Retinal pigment epithelial cell (primary cell): ENCODE measurements at regions not wholly inside any gene's neighbourhood (a gene's known extent, or its start where the extent isn't known, plus 50 kb on each side); places are given as distances from the start of the nearest gene placed in this dataset.

Source experiments
- DNase-seq: peaks from one replicate; pipeline ENCODE4 v3.0.0-alpha.2; 2010; ENCODE audit warnings: low read depth
- H3K4me3 ChIP-seq: 2 replicates; pipeline ENCODE4 v1.5.1; 2011; ENCODE audit warnings: mild to moderate bottlenecking, low read length, control low read depth, moderate library complexity
- TF ChIP-seq, protein P1 (sequence below): conservative IDR thresholded peaks from 2 replicates; pipeline ENCODE4 v1.5.1; 2011; ENCODE audit warnings: low read depth, low read length, control low read depth, inconsistent platforms

DNA sequence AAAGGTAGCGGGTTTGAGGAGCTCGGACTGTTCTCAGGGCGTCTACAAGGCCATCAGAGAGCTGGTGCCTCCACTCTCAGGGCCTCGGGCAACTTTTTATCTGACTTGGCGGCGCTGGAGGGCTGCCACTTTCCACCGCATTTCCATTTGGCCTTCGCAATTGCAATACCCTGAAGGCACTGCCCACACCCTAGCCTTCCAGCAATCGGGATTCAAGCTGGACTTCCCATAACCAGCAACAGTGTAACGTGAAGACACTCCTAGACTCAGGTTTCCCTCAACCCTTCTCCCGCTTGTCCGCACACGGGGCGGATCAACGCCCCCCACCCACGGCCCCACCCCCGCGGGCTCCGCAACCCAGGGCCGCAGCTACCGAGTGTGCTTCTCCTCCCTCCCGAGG lies 50.2 kb upstream of the BCOR start:
- no peak for DNase-seq
- H3K4me3 ChIP-seq = no peak overlapping the region

More for the DNA sequence above, 50.2 kb upstream of the BCOR start:
- TF ChIP-seq, protein P1, sequence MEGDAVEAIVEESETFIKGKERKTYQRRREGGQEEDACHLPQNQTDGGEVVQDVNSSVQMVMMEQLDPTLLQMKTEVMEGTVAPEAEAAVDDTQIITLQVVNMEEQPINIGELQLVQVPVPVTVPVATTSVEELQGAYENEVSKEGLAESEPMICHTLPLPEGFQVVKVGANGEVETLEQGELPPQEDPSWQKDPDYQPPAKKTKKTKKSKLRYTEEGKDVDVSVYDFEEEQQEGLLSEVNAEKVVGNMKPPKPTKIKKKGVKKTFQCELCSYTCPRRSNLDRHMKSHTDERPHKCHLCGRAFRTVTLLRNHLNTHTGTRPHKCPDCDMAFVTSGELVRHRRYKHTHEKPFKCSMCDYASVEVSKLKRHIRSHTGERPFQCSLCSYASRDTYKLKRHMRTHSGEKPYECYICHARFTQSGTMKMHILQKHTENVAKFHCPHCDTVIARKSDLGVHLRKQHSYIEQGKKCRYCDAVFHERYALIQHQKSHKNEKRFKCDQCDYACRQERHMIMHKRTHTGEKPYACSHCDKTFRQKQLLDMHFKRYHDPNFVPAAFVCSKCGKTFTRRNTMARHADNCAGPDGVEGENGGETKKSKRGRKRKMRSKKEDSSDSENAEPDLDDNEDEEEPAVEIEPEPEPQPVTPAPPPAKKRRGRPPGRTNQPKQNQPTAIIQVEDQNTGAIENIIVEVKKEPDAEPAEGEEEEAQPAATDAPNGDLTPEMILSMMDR = no peak
